ENCODE measurements at regions not wholly inside any gene's neighbourhood (a gene's known extent, or its start where the extent isn't known, plus 50 kb on each side); places are given as distances from the start of the nearest gene placed in this dataset.

GRCh38 chr11:131121426-131122333, 205.4 kb upstream of the SNX19 start:
- no peak for DNase-seq (ENCODE audit: low read depth)

- DNase-seq (ENCODE audit: low read depth) = no peak
Measured at GRCh38 chr11:131122448-131122847, 206.2 kb upstream of the SNX19 start.

DNA sequence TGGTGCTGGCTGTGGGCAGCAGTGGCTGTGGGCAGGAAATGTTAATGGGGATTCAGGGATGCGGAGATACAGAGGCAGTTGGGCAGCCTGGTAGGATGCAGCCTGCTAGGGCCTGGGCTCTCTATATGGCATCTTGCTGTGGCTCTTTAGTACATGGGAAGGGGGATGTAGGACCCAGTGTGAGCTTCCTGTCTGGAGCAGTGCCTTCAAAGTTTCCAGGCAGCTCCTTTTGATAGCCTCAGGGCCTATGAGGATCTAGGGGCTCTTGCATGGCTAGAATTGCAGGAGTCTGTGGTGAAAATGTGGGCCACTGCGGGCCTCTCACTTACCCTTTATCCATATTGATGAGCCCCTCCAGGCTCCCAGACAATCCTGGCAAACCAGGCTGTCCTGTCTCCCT, 213.2 kb upstream of the SNX19 start:
- no peak for DNase-seq (ENCODE audit: low read depth)

DNA sequence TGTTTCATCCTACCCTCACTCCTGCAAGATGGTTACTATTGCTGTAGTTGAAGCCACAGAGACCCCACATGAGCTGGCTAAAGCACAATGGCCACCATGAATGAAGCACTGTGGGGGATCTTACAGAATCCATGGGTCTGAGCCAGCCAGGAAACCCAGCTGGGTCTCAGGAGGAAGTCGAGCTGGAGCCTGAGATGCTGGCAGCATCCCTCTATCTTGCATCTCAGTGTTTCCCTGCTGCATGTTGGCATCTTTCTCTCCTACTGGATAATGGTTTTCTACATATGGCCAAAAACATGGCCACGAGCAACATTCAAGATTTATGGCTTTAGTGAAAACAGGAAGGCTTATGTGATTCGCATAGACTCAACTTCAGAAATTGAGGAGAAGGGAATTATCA, 219.3 kb upstream of the SNX19 start:
- DNase-seq (ENCODE audit: low read depth) = no peak

DNA sequence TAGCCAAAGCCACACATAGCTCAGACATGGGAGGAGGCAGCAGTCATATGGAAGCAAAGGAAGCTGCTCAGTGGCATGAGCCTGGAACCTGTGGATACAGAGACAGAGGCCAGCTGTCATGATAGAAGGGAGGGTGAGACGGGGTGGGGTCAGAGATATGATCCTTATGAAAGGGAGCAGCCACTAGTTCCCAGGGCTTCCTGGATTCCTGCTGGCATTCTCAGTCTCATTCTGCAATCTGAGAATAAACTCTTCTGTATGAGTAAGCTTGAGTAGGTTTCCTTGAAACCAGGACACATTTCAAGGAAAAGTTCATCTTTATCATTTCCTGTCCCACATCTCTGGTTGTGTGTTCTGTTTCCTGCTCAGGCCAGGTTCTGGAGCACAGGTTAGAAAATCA, 220.2 kb upstream of the SNX19 start:
- DNase-seq (ENCODE audit: low read depth) = no peak

DNA sequence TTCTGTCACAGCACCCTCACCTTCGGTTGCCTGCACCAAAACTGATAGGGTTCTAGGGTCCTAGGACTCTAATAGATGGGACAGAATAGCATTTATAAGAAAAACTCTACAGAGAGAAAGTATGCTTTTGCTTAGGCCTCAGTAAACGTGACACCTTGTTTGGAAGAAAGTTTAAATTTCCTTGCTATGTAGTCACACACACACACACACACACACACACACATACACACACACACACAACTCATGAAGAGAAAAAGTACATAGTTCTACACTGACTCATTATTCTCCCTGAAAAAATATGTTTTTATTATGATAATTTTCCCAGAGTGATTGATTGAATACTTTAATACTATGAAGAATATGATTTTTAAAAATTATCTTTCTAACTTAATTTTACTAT, 220.8 kb upstream of the SNX19 start:
- DNase-seq (ENCODE audit: low read depth) = no peak

GRCh38 chr11:131138731-131139130, 222.5 kb upstream of the SNX19 start:
- no peak for DNase-seq (ENCODE audit: low read depth)

DNA sequence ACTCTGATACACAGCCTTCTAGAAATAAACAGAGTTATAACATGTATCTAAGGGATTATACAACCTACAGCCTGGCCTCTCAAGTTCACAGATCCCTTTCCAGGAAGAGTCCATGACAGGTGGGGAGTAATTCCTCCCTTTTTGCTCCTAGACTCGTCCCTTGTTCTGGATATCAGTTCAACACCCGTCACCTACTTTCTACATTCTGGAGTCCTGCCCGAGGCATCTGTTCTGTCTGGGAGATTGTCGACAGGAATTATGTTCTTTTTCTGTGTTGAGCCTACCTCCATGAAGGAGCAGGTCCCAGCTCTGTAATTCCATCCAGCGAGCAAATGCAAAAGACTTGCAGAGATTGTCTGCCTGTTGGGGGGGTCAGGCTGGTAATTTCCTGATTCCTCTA, 224.6 kb upstream of the NTM start:
- DNase-seq (ENCODE audit: low read depth) = no peak

DNA sequence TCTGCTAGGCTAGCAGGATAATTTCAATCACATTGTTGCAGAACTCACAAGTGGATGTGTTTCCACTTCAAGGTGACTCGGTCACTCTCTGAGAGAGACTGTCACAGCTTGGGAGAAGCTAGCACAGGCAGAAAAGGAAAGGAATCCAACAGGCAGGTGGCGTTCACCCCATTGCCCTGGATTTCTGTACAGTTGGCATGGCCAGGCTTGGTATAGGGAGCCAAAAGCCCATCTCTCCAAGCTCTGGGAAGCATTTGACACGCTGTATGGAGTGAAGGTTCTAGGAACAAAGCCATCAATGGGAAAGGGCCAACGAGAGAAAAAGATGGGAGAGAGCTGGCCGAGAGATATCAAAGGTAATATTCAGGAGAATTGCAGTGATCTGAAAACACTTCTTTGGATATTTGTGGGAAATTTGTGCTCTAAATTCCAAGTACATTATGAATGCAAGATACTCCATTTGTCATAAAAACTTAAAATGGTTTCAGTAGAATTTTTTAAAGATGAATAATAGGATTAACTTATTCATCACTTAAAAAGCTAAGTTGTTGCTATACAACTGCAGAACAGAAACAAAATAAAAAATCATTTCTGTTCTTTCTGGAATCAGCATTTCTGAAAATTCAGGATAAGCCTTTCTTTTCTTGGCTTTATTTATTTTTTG, 223.5 kb upstream of the NTM start:
- no peak for DNase-seq (ENCODE audit: low read depth)

DNA sequence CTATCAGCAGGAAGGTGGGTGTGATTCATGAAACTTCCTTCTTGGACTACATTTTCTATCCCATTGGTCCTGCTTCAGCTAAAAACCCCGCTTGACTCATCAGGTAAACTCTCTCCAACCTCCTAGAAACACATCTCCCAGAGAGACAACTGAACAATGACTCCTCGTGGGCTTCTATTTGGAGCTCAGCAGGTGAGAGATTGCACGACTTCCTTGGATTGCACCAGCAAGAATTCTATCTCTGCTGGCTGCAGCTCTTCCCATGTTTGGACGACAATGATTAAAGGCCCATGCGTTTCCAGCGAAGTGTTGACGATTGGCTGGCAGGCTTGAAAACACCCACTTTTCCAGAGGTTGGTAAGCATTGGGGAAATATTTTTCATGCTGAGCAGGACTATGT, 216.1 kb upstream of the NTM start:
- DNase-seq (ENCODE audit: low read depth) = no peak

GRCh38 chr11:131157678-131158077, 212.7 kb upstream of the NTM start:
- DNase-seq (ENCODE audit: low read depth) = no peak

DNA sequence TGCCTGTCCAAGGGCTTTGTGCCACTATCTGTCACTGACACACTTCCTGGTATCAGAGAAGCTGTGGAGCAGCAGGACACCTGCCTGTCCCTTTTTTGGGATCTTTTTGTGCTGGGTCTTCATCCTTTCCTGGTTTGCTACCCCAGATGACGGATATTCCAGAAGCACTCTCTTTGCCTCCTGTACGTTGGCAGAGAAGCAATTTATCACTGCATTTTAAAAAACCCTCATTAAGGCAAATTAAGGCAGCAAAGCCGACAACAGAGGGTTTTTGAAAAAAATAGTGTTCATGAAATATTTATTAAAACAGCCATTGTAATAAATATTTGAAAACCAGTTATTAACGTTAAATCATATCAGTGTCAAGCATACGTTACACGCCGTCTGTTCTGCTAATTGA, 209.6 kb upstream of the NTM start:
- no peak for DNase-seq (ENCODE audit: low read depth)

- DNase-seq (ENCODE audit: low read depth) = no peak
Measured at GRCh38 chr11:131163613-131164012, 206.8 kb upstream of the NTM start.

GRCh38 chr11:131165036-131165435, 205.4 kb upstream of the NTM start:
- DNase-seq (ENCODE audit: low read depth) = no peak

DNA sequence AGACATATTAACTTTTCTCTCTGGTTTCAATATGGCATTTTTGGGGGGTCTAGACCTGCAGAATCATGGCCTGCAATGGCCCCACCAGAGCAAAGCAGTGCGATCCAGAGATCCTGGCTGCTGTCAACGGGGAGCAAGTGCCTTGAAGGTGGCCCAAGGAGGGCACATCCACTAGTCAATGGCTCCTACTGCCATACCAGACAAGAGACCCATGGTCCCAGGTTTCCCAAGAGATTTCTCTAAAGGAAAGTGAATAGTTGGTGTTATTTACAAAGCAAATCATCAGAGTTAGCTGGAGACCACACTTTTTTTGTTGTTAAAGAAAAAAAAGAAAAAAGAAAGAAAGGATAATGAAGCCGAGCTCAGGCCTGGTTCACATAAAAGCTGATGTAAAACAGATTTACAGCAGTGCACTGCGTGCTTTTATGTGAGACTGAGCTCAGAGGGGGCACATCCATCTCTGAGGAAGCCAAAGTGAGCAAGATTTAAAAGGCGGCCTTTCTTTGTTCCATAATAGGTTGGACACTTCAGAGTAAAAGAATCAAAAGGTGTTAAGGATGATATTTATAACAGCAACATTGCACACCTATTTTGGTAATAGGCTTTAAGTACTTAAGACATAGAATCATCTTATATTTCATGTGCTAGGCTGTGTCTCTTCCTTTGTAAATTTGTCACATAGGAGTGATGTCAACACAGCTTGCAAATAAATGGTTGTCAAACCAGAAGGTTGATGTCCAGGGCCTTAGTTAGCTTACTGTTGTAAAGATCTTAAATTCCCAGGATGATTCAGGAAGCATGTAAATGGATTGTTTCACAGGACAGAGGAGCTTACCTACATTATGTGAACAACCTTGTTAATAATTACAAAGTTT, 201.3 kb upstream of the NTM start:
- no peak for DNase-seq (ENCODE audit: low read depth)

GRCh38 chr11:131172011-131172410, 198.4 kb upstream of the NTM start:
- no peak for DNase-seq (ENCODE audit: low read depth)

- no peak for DNase-seq (ENCODE audit: low read depth)
Measured at GRCh38 chr11:131178020-131178419, 192.4 kb upstream of the NTM start.

- DNase-seq (ENCODE audit: low read depth) = no peak
Measured at GRCh38 chr11:131178596-131178995, 191.8 kb upstream of the NTM start.

GRCh38 chr11:131179836-131180235, 190.6 kb upstream of the NTM start:
- DNase-seq (ENCODE audit: low read depth) = no peak

GRCh38 chr11:131185915-131186314, 184.5 kb upstream of the NTM start:
- DNase-seq (ENCODE audit: low read depth) = no peak

- DNase-seq (ENCODE audit: low read depth) = no peak
Measured at GRCh38 chr11:131186629-131187101, 183.8 kb upstream of the NTM start.

DNA sequence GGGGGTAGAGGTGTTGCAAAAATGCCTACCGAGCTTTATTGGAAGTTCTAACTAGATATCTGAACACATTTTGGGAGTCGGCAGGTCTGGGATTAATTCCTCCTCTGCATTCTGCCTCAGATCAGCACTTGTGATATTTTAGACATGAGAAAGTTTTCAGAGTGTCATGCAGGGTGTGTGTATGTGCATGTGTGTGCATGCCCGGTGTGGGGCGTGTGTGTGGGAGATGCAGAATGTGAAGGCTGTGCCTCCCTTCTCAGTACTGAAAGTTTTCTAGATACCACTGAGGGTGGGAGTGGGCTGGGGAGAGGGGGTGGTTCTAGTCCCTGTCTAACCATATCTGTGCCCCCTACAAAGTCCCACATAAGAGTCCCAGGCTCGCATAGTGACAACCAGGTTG, 180.0 kb upstream of the NTM start:
- DNase-seq (ENCODE audit: low read depth) = no peak

- DNase-seq (ENCODE audit: low read depth) = no peak
Measured at GRCh38 chr11:131191606-131192005, 178.8 kb upstream of the NTM start.

Data from activated T-cell treated with anti-CD3 and anti-CD28 coated beads for 24 hours (primary cell).